PC-9 (cell line): ENCODE measurements at regions not wholly inside any gene's neighbourhood (a gene's known extent, or its start where the extent isn't known, plus 50 kb on each side); places are given as distances from the start of the nearest gene placed in this dataset.
A peak's percentile ranks its signal among the peaks of the same experiment; 100 is the strongest.

Experiments used
- BruUV-seq: library from RNA; stranded (reverse); fragments of 400-500 nt; replicated peaks from 2 replicates; lab custom pipeline; 2021; lab: Mats Ljungman, UMichigan
- CTCF ChIA-PET: fragments of 300-600 bp; sonication (Branson Sonifier 250); formaldehyde crosslinking; loops from one replicate; lab custom pipeline; 2022; ENCODE audit warnings: antibody characterized with exemption; lab: Charles Lee
- POLR2A ChIA-PET: fragments of 300-600 bp; sonication (Branson Sonifier 250); formaldehyde crosslinking; loops from one replicate; lab custom pipeline; 2022; ENCODE audit warnings: antibody characterized with exemption; ENCODE audit not compliant: unreplicated experiment; lab: Charles Lee
- DNase-seq, 2 experiments: peaks; one replicate each; pipeline versions ENCODE4 v3.0.0 to v3.0.0-alpha.2; 2015 to 2022; ENCODE audit warnings: mixed read lengths in 1 of 2
- H2AFZ ChIP-seq: fragments of 200-600 bp; sonication (generic); 2 replicates; pipeline ENCODE4 v1.8.1; 2017; ENCODE audit warnings: antibody characterized with exemption
- H3F3A ChIP-seq: fragments of 200-600 bp; sonication (generic); 2 replicates; pipeline ENCODE4 v1.8.1; 2017; ENCODE audit warnings: antibody characterized with exemption, mild to moderate bottlenecking, low read depth; ENCODE audit not compliant: insufficient read depth
- H3K27ac ChIP-seq: fragments of 200-600 bp; sonication (generic); 2 replicates; pipeline ENCODE4 v1.6.1; 2016; ENCODE audit warnings: mixed run types
- H3K27me3 ChIP-seq: fragments of 200-600 bp; sonication (generic); 2 replicates; pipeline ENCODE4 v1.6.1; 2016; ENCODE audit warnings: low read depth, mixed run types; ENCODE audit not compliant: insufficient read depth
- H3K36me3 ChIP-seq: fragments of 200-600 bp; sonication (generic); 2 replicates; pipeline ENCODE4 v1.6.1; 2016; ENCODE audit warnings: low read depth, mixed run types
- H3K4me1 ChIP-seq: fragments of 200-600 bp; sonication (generic); replicated peaks from 2 replicates; pipeline ENCODE4 v1.6.1; 2016; ENCODE audit warnings: mixed run types; ENCODE audit not compliant: insufficient read depth
- H3K4me2 ChIP-seq: fragments of 200-600 bp; sonication (generic); 2 replicates; pipeline ENCODE4 v1.6.1; 2017; ENCODE audit warnings: mixed run types
- H3K4me3 ChIP-seq: fragments of 200-600 bp; sonication (generic); 2 replicates; pipeline ENCODE4 v1.6.1; 2016; ENCODE audit warnings: mixed run types
- H3K79me2 ChIP-seq: fragments of 200-600 bp; sonication (generic); 2 replicates; pipeline ENCODE4 v1.6.1; 2017; ENCODE audit warnings: low read depth, mixed run types
- H3K9me2 ChIP-seq: fragments of 200-600 bp; sonication (generic); 2 replicates; pipeline ENCODE4 v1.8.1; 2017; ENCODE audit warnings: mild to moderate bottlenecking; ENCODE audit not compliant: insufficient read depth
- H3K9me3 ChIP-seq: fragments of 200-600 bp; sonication (generic); 2 replicates; pipeline ENCODE4 v1.8.1; 2016; ENCODE audit warnings: low read depth; ENCODE audit not compliant: insufficient read depth
- H4K20me1 ChIP-seq: fragments of 200-600 bp; sonication (generic); 2 replicates; pipeline ENCODE4 v1.8.1; 2017; ENCODE audit not compliant: insufficient read depth
- EZH2 ChIP-seq: fragments of 200-600 bp; sonication (generic); IDR thresholded peaks from 2 replicates; pipeline ENCODE4 v1.8.0; 2017; ENCODE audit warnings: antibody characterized with exemption, low read depth
- intact Hi-C: fragments of 100-400 bp; cut with micrococcal nuclease; formaldehyde crosslinking; loops from one replicate; pipeline ENCODE4 v1.10.0; 2022; ENCODE audit not compliant: unreplicated experiment
- TF ChIP-seq, protein P1 (sequence below): fragments of 200-600 bp; sonication (generic); conservative IDR thresholded peaks from 2 replicates; pipeline ENCODE4 v1.6.1; 2017; ENCODE audit warnings: mixed run types, antibody characterized with exemption, mild to moderate bottlenecking, moderate library complexity

- Histone ChIP-seq H3K27me3 (no peaks in the 10 kb centered on the region), H3F3A (no peaks in the 10 kb centered on the region), H4K20me1 (no peaks in the 10 kb centered on the region), H3K9me2 (no peaks in the 10 kb centered on the region), H2AFZ (no peak overlapping the region; the same call in 1 of the 2 replicates), H3K4me1 (no peaks in the 10 kb centered on the region), H3K9me3 (0 out of 2 replicates have a peak, but pooled peaks cover 4% of the 10 kb centered on the region), H3K27ac (no peak overlapping the region), H3K36me3 (no peaks in the 10 kb centered on the region), H3K79me2 (no peaks in the 10 kb centered on the region), H3K4me2 (no peak overlapping the region), H3K4me3 (no peak overlapping the region)
- ChIA-PET CTCF (no interaction called here), POLR2A (no interaction called here)
- intact Hi-C loops: no loop called here
- no peak for DNase-seq
- TF ChIP-seq EZH2: no peak
- TF ChIP-seq, protein P1, sequence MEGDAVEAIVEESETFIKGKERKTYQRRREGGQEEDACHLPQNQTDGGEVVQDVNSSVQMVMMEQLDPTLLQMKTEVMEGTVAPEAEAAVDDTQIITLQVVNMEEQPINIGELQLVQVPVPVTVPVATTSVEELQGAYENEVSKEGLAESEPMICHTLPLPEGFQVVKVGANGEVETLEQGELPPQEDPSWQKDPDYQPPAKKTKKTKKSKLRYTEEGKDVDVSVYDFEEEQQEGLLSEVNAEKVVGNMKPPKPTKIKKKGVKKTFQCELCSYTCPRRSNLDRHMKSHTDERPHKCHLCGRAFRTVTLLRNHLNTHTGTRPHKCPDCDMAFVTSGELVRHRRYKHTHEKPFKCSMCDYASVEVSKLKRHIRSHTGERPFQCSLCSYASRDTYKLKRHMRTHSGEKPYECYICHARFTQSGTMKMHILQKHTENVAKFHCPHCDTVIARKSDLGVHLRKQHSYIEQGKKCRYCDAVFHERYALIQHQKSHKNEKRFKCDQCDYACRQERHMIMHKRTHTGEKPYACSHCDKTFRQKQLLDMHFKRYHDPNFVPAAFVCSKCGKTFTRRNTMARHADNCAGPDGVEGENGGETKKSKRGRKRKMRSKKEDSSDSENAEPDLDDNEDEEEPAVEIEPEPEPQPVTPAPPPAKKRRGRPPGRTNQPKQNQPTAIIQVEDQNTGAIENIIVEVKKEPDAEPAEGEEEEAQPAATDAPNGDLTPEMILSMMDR: no peak
- BruUV-seq: no TSS peak
Measured at GRCh38 chr6:44514576-44515193, 127.2 kb downstream of the CDC5L start.

DNA sequence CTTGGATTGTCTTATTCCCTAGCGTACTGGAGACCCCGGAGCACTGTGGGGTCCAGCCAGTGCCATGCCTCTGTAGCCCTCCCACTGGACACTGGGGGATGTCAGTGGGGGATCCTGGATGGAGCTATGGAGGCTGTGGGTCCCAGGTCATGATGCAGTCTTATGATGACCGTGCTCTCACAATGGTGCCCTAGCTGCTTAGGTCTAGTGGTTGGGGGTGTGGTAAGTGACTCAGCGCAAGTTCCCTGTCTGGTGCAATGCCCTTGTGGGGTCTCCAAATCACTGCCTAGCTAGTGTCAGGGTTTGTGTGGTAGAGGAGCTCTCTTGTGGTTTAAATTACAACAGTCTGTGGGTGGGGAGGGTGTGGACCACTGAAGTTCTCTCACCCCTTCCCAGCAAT, 135.4 kb downstream of the CDC5L start:
- ChIA-PET POLR2A (no interaction called here), CTCF (no interaction called here)
- DNase-seq: no peak
- H3K9me2 ChIP-seq: no peaks in the 10 kb centered on the region
- no peaks in the 10 kb centered on the region for H3K4me1 ChIP-seq
- H3K36me3 ChIP-seq: no peaks in the 10 kb centered on the region
- H3K27me3 ChIP-seq: no peaks in the 10 kb centered on the region
- H4K20me1 ChIP-seq: no peaks in the 10 kb centered on the region
- no peaks in the 10 kb centered on the region for H3F3A ChIP-seq
- no peak overlapping the region for H3K4me2 ChIP-seq
- no peak overlapping the region for H3K27ac ChIP-seq
- intact Hi-C loops: no loop called here
- H2AFZ ChIP-seq: no peak overlapping the region
- no TSS peak for BruUV-seq
- no peaks in the 10 kb centered on the region for H3K79me2 ChIP-seq
- H3K4me3 ChIP-seq: no peak overlapping the region
- no peak for TF ChIP-seq EZH2
- TF ChIP-seq, protein P1: no peak
- peaks cover under 1% of the 10 kb centered on the region; the same call in 1 of the 2 replicates for H3K9me3 ChIP-seq

DNA sequence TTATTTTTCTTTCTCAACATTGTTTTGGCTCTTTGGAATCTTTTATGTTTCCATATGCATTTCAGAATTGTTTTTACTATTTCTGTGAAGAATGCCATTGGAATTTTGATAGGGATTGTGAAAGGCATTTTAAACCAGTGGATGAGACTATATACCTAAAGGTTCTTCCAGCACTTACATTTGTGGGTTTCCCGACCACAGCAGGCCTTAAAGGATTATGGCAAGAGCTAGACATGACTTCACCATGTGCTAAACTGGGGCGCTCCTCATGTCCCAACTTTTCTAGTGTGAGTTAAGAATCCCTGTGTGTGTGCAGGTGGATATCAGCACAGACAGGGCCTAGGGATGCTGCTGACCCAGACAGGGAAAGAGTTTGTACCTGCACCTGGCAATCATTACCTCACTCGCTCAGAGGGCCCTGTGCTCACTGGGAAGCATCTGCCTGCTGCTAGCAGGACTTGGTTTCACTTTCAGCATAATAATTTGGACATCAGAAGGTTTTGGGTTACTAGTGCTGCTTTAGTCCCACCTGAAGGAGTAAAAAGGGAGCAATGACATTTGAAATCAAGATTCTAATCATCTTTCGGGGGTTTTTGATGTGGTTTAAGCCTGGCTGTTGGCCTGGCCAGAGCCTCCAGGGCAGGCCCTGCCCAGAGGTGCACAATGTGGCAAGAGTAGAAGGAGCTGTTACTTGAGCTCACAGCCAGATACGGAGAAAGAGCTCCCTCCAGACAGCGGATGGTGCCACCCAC, 137.1 kb downstream of the CDC5L start:
- Histone ChIP-seq H3K79me2 (no peaks in the 10 kb centered on the region), H3K4me2 (peak overlapping the region; percentile 51; the same call in 1 of the 2 replicates), H2AFZ (peak overlapping the region; percentile 62; the same call in 1 of the 2 replicates), H3K9me3 (no peaks in the 10 kb centered on the region; the same call in 1 of the 2 replicates), H4K20me1 (no peaks in the 10 kb centered on the region), H3F3A (no peaks in the 10 kb centered on the region), H3K4me1 (no peaks in the 10 kb centered on the region), H3K27me3 (peaks cover 3% of the 10 kb centered on the region; the same call in 1 of the 2 replicates), H3K36me3 (no peaks in the 10 kb centered on the region), H3K9me2 (no peaks in the 10 kb centered on the region), H3K4me3 (no peak overlapping the region), H3K27ac (no peak overlapping the region)
- DNase-seq: peak; percentile 40 to 43
- no TSS peak for BruUV-seq
- ChIA-PET CTCF (interaction anchor here (0.7 kb wide), 1 partner anchor 40 kb away, joined by 3 read pairs; no protein-coding TSS in a partner anchor), POLR2A (no interaction called here)
- intact Hi-C loops: no loop called here
- TF ChIP-seq EZH2: no peak
- TF ChIP-seq, protein P1: no peak
